ENCODE measurements at regions not wholly inside any gene's neighbourhood (a gene's known extent, or its start where the extent isn't known, plus 50 kb on each side); places are given as distances from the start of the nearest gene placed in this dataset.

DNA sequence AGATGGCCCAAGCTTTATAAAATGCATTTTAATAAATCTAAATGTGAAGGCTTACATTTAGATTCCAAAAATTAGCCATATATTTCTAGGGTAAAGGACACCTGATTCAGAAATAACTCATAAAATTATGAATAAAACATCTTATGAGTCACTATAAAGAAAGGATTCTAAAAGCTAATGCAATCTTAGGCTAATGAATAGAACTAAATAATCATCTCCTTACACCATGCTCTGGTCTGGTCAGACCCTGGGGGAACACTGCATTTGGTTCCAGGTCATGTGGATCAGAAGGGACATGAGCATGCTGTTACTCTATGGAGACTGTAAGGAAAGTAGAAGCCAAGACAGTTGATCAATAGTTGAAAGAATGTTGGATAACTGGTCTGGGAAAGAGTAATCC is 370.4 kb downstream of the NDFIP2 start:
- TF ChIP-seq, protein P1, sequence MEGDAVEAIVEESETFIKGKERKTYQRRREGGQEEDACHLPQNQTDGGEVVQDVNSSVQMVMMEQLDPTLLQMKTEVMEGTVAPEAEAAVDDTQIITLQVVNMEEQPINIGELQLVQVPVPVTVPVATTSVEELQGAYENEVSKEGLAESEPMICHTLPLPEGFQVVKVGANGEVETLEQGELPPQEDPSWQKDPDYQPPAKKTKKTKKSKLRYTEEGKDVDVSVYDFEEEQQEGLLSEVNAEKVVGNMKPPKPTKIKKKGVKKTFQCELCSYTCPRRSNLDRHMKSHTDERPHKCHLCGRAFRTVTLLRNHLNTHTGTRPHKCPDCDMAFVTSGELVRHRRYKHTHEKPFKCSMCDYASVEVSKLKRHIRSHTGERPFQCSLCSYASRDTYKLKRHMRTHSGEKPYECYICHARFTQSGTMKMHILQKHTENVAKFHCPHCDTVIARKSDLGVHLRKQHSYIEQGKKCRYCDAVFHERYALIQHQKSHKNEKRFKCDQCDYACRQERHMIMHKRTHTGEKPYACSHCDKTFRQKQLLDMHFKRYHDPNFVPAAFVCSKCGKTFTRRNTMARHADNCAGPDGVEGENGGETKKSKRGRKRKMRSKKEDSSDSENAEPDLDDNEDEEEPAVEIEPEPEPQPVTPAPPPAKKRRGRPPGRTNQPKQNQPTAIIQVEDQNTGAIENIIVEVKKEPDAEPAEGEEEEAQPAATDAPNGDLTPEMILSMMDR (IDR thresholded peaks at IDR 0.05; ENCODE audit: low read depth, low read length, missing input control) = no peak
- TF ChIP-seq SP1 (IDR thresholded peaks at IDR 0.05) (no peak), HNF4G (IDR thresholded peaks at IDR 0.05) (no peak), GABPA (IDR thresholded peaks at IDR 0.05 in 1 of 2, conservative IDR thresholded peaks at IDR 0.05 in 1 of 2) (no peak), YY1 (IDR thresholded peaks at IDR 0.05) (no peak), JUND (IDR thresholded peaks at IDR 0.05) (no peak), TAF1 (conservative IDR thresholded peaks at IDR 0.05) (no peak), NR2F2 (IDR thresholded peaks at IDR 0.05) (no peak), FOXA1 (IDR thresholded peaks at IDR 0.05) (no peak)
- TF ChIP-seq, protein P2, sequence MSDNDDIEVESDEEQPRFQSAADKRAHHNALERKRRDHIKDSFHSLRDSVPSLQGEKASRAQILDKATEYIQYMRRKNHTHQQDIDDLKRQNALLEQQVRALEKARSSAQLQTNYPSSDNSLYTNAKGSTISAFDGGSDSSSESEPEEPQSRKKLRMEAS (IDR thresholded peaks at IDR 0.05) = no peak
- TF ChIP-seq, protein P3, sequence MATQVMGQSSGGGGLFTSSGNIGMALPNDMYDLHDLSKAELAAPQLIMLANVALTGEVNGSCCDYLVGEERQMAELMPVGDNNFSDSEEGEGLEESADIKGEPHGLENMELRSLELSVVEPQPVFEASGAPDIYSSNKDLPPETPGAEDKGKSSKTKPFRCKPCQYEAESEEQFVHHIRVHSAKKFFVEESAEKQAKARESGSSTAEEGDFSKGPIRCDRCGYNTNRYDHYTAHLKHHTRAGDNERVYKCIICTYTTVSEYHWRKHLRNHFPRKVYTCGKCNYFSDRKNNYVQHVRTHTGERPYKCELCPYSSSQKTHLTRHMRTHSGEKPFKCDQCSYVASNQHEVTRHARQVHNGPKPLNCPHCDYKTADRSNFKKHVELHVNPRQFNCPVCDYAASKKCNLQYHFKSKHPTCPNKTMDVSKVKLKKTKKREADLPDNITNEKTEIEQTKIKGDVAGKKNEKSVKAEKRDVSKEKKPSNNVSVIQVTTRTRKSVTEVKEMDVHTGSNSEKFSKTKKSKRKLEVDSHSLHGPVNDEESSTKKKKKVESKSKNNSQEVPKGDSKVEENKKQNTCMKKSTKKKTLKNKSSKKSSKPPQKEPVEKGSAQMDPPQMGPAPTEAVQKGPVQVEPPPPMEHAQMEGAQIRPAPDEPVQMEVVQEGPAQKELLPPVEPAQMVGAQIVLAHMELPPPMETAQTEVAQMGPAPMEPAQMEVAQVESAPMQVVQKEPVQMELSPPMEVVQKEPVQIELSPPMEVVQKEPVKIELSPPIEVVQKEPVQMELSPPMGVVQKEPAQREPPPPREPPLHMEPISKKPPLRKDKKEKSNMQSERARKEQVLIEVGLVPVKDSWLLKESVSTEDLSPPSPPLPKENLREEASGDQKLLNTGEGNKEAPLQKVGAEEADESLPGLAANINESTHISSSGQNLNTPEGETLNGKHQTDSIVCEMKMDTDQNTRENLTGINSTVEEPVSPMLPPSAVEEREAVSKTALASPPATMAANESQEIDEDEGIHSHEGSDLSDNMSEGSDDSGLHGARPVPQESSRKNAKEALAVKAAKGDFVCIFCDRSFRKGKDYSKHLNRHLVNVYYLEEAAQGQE (IDR thresholded peaks at IDR 0.05) = no peak

All from liver (tissue), 3 donors.